A673 (cell line): ENCODE measurements at regions not wholly inside any gene's neighbourhood (a gene's known extent, or its start where the extent isn't known, plus 50 kb on each side); places are given as distances from the start of the nearest gene placed in this dataset.

ENCODE experiments used
- EZH2 ChIP-seq: fragments of 200-600 bp; sonication (generic); IDR thresholded peaks from 2 replicates; pipeline ENCODE4 v1.6.1; 2017; ENCODE audit warnings: borderline replicate concordance, low read depth, mild to moderate bottlenecking, mixed read lengths, antibody characterized with exemption, low read length; ENCODE audit not compliant: poor library complexity, severe bottlenecking
- TF ChIP-seq, protein P1 (sequence below): fragments of 300-800, 200-600 bp; sonication (generic); conservative IDR thresholded peaks from 2 replicates; pipeline ENCODE4 v1.5.1; 2017; ENCODE audit warnings: low read depth, mild to moderate bottlenecking, antibody characterized with exemption, low read length, moderate library complexity, mixed read lengths

DNA sequence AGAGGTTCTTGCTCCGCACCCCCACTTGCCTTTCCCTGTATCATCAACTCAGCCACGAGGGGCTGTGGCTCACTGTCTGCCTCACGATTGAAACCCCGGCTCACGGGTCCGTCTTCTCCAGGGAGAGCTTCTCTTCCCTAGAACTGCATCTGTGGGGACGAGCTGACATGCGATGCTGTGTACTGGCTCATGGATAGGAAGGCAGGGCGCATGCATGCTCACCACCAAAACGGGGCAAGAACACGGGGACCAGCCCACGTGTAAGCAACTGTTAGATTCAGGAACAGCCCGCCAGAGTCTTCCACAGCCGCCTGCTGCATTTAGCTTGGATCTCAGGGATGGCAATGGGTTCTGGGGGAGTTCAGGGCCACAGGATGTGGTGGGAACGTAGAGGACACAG is 275.9 kb upstream of the CDH4 start:
- TF ChIP-seq, protein P1, sequence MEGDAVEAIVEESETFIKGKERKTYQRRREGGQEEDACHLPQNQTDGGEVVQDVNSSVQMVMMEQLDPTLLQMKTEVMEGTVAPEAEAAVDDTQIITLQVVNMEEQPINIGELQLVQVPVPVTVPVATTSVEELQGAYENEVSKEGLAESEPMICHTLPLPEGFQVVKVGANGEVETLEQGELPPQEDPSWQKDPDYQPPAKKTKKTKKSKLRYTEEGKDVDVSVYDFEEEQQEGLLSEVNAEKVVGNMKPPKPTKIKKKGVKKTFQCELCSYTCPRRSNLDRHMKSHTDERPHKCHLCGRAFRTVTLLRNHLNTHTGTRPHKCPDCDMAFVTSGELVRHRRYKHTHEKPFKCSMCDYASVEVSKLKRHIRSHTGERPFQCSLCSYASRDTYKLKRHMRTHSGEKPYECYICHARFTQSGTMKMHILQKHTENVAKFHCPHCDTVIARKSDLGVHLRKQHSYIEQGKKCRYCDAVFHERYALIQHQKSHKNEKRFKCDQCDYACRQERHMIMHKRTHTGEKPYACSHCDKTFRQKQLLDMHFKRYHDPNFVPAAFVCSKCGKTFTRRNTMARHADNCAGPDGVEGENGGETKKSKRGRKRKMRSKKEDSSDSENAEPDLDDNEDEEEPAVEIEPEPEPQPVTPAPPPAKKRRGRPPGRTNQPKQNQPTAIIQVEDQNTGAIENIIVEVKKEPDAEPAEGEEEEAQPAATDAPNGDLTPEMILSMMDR, result no peak
- TF ChIP-seq EZH2, result no peak
